ENCODE measurements at regions not wholly inside any gene's neighbourhood (a gene's known extent, or its start where the extent isn't known, plus 50 kb on each side); places are given as distances from the start of the nearest gene placed in this dataset.

DNA sequence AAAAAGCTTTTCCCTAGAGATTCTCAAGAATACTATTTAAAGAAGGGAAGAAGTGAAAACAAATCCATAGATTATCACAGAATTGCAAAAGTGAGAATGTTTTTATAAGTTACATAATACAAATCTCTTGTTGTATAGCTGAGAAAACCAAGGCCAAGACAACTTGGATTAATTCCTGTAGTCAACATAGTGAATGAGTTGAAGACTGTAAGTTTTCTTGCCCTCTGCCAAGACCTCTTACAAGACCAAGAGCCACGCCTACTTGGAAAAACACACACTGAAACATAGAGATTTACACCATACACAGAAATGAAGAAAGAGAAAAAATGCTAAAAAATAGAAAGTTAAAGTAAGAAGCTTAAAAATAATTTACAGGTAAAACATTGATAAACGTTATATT is 2024.0 kb downstream of the PCDH7 start:
- Histone ChIP-seq H3K36me3 (ENCODE audit: control insufficient read depth, insufficient read depth, low read length) (no peaks in the 10 kb centered on the region), H3K4me3 (ENCODE audit: extremely low read depth, insufficient read depth, low read length, poor library complexity, severe bottlenecking) (no peak overlapping the region), H3K9me3 (ENCODE audit: control insufficient read depth, low read length) (no peaks in the 10 kb centered on the region), H3K4me1 (ENCODE audit: control insufficient read depth, insufficient read depth, low read length, poor library complexity, severe bottlenecking) (no peaks in the 10 kb centered on the region), H3K27ac (ENCODE audit: low read depth, low read length, severe bottlenecking) (no peak overlapping the region)
- no CpG with 5 or more reads among the region's 2 CpGs for WGBS, 2 experiments (ENCODE audit: insufficient coverage in 2 of 2)

DNA sequence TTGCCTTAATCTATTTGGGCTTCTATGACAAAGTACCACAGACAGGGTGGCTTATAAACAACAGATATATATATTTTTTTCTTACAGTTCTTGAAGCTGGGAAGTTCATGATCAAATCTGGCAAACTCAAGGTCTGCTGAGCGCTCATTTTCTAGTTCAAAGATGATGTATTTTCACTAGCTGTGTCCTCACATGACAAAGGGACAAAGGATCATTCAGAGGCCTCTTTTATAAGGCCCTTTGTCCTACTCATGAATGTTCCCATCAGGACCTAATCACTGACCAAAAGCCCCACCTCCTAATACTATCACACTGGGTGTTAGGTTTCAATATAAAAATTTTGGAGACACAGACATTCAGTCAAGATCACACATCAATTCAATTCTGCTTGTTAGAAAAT is 2025.2 kb downstream of the PCDH7 start:
- 86 to 100% methylated on average over 1 of the region's 1 CpG for WGBS, 2 experiments (ENCODE audit: insufficient coverage in 2 of 2)
- Histone ChIP-seq H3K4me3 (ENCODE audit: extremely low read depth, insufficient read depth, low read length, poor library complexity, severe bottlenecking) (no peak overlapping the region), H3K4me1 (ENCODE audit: control insufficient read depth, insufficient read depth, low read length, poor library complexity, severe bottlenecking) (no peaks in the 10 kb centered on the region), H3K27ac (ENCODE audit: low read depth, low read length, severe bottlenecking) (no peak overlapping the region), H3K36me3 (ENCODE audit: control insufficient read depth, insufficient read depth, low read length) (no peaks in the 10 kb centered on the region), H3K9me3 (ENCODE audit: control insufficient read depth, low read length) (no peaks in the 10 kb centered on the region)

DNA sequence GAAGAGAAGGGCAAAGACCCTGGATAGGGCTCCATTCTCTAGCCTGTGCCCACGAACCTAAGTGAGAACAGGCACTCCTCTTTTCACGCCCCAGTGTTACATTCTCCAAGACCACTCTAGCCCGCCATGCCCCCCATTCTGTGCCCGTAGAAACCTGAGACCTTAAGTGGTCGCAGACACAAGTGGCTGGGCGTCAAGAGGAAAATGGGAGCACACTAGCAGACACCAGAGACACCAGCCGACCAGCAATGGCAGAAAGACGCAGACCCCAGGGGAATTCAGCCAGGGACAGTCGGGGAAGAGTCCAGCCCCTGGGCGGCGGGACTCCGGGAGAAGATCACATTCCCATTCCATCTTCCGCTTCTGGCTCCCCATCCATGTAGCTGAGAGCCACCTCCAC is 2027.9 kb downstream of the PCDH7 start:
- Histone ChIP-seq H3K9me3 (ENCODE audit: control insufficient read depth, low read length) (no peaks in the 10 kb centered on the region), H3K36me3 (ENCODE audit: control insufficient read depth, insufficient read depth, low read length) (no peaks in the 10 kb centered on the region), H3K27ac (ENCODE audit: low read depth, low read length, severe bottlenecking) (no peak overlapping the region), H3K4me1 (ENCODE audit: control insufficient read depth, insufficient read depth, low read length, poor library complexity, severe bottlenecking) (no peaks in the 10 kb centered on the region), H3K4me3 (ENCODE audit: extremely low read depth, insufficient read depth, low read length, poor library complexity, severe bottlenecking) (no peak overlapping the region)
- WGBS, 2 experiments (ENCODE audit: insufficient coverage in 2 of 2) = 91 to 95% methylated on average over 7 to 13 of the region's 13 CpGs

DNA sequence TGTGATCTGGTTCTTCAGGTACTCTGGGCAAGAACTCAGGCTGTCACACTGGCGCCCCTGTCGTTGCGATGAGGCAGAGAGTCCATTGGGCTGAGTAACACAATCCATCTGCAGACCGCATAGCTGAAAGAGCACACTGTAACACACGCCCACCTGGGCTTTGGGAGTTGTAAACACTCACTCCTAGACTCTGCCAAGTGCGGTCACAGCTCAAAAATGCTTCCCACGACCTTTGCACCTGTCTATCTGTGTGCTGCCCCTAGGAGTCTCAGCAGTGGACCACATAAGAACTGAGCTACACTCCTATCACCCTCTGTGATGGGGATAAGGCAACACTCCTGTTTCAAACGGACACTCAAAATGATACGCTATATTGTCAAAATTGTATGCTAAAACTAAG is 2028.3 kb downstream of the PCDH7 start:
- 86 to 94% methylated on average over 5 to 7 of the region's 9 CpGs for WGBS, 2 experiments (ENCODE audit: insufficient coverage in 2 of 2)
- H3K36me3 ChIP-seq (ENCODE audit: control insufficient read depth, insufficient read depth, low read length) = no peaks in the 10 kb centered on the region

DNA sequence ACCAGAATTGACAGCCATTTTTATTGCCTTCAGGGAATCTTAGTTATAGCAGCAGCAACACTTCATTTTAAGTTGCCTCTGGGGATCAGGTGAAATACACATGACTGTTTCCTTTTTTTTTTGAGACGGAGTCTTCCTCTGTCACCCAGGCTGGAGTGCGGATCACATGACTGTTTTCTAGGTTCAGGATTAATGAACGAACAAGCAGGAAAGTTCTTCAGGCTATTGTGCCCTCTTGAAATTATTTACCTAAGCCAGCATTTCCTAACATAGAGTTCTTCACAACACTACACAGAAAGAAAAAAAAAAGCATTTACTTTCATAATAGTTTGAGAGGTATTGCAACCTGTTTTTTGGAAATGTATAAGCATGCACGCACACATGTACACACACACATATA is 2032.8 kb downstream of the PCDH7 start:
- Histone ChIP-seq H3K4me3 (ENCODE audit: extremely low read depth, insufficient read depth, low read length, poor library complexity, severe bottlenecking) (no peak overlapping the region), H3K36me3 (ENCODE audit: control insufficient read depth, insufficient read depth, low read length) (no peaks in the 10 kb centered on the region), H3K4me1 (ENCODE audit: control insufficient read depth, insufficient read depth, low read length, poor library complexity, severe bottlenecking) (no peaks in the 10 kb centered on the region), H3K27ac (ENCODE audit: low read depth, low read length, severe bottlenecking) (no peak overlapping the region), H3K9me3 (ENCODE audit: control insufficient read depth, low read length) (no peaks in the 10 kb centered on the region)
- WGBS, 2 experiments (ENCODE audit: insufficient coverage in 2 of 2) = 60% methylated on average over 2 of the region's 4 CpGs; no CpG with 5 or more reads in 1 of the 2 experiments

More for the DNA sequence above, 2028.3 kb downstream of the PCDH7 start:
- Histone ChIP-seq H3K4me3 (ENCODE audit: extremely low read depth, insufficient read depth, low read length, poor library complexity, severe bottlenecking) (no peak overlapping the region), H3K4me1 (ENCODE audit: control insufficient read depth, insufficient read depth, low read length, poor library complexity, severe bottlenecking) (no peaks in the 10 kb centered on the region), H3K9me3 (ENCODE audit: control insufficient read depth, low read length) (no peaks in the 10 kb centered on the region), H3K27ac (ENCODE audit: low read depth, low read length, severe bottlenecking) (no peak overlapping the region)

DNA sequence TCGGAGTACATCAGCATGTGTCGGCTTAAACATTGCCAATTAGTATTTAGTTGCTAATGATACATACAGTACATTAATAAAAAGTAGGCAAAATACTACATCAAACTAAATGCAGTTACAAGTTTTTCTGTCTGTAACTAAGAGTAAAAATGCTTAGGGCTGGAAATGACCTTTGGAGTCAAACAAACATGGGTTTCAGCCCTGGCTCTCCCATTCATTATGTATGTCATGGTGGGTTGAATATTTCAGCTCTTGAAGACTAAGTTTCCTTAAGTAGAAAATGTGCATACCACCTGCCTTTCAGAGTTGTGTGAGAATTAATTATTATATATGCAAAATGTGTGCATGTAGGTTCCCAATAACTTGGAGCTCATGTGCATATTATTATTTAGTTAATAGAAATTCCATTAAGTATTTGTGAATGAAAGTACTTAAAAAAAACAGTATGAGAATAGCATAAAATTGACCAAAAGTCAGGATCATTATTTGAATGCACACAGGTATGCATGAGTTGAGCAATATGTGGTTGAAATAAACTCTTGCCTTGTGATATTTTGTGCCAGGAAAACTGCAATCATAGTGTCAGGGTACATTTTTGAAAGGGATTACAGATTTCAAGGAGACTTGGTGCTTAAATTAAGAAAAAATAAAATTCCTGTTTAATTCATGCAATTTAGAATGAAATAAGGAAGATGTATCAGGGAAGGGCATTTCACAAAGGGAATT is 2048.7 kb downstream of the PCDH7 start:
- H3K4me3 ChIP-seq (ENCODE audit: extremely low read depth, insufficient read depth, low read length, poor library complexity, severe bottlenecking) = no peak overlapping the region
- H3K36me3 ChIP-seq (ENCODE audit: control insufficient read depth, insufficient read depth, low read length) = no peaks in the 10 kb centered on the region
- no peaks in the 10 kb centered on the region for H3K9me3 ChIP-seq (ENCODE audit: control insufficient read depth, low read length)
- no CpG with 5 or more reads among the region's 2 CpGs for WGBS, 2 experiments (ENCODE audit: insufficient coverage in 2 of 2)
- no peaks in the 10 kb centered on the region for H3K4me1 ChIP-seq (ENCODE audit: control insufficient read depth, insufficient read depth, low read length, poor library complexity, severe bottlenecking)
- H3K27ac ChIP-seq (ENCODE audit: low read depth, low read length, severe bottlenecking) = no peak overlapping the region

DNA sequence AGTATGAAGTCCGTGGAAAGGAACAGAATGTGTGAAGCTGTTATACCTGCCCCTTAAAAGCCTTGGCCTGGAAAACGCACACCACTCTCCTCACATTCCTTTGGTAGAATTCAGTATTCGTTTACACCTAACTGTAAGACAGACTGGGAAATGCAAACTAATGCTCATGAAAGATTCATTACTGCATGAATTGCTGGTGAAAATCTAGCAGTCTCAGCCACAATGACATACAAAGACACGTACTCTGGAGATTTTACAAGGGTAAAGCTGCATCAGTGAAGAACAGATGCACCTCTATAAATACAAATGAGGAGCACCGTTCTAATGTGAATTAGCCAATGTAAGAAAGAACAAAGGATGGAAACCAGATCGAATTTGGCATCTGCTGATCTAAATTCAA is 2051.3 kb downstream of the PCDH7 start:
- Histone ChIP-seq H3K36me3 (ENCODE audit: control insufficient read depth, insufficient read depth, low read length) (no peaks in the 10 kb centered on the region), H3K9me3 (ENCODE audit: control insufficient read depth, low read length) (no peaks in the 10 kb centered on the region), H3K27ac (ENCODE audit: low read depth, low read length, severe bottlenecking) (no peak overlapping the region), H3K4me3 (ENCODE audit: extremely low read depth, insufficient read depth, low read length, poor library complexity, severe bottlenecking) (no peak overlapping the region), H3K4me1 (ENCODE audit: control insufficient read depth, insufficient read depth, low read length, poor library complexity, severe bottlenecking) (no peaks in the 10 kb centered on the region)
- WGBS, 2 experiments (ENCODE audit: insufficient coverage in 2 of 2) = 80 to 100% methylated on average over 1 to 4 of the region's 6 CpGs

DNA sequence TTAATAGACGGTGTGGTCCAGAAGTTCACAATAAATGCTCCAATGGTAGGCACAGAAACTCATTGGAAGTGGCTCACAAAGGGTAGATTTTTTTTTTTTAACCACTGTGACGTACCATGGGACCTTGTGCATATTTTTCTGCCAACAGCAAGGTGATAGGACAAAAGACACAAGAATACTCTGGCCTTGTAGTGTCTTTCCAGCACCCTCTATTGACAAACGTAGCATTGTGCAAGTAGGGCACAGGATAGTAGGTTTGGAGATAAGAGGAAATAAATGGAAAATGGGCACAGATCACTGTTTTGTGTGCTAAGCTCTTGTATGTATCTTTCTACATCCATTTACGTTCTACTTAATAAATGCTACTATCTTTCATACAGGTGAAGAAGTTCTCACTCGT is 2054.9 kb downstream of the PCDH7 start:
- Histone ChIP-seq H3K36me3 (ENCODE audit: control insufficient read depth, insufficient read depth, low read length) (no peaks in the 10 kb centered on the region), H3K4me1 (ENCODE audit: control insufficient read depth, insufficient read depth, low read length, poor library complexity, severe bottlenecking) (no peaks in the 10 kb centered on the region), H3K9me3 (ENCODE audit: control insufficient read depth, low read length) (no peaks in the 10 kb centered on the region), H3K4me3 (ENCODE audit: extremely low read depth, insufficient read depth, low read length, poor library complexity, severe bottlenecking) (no peak overlapping the region), H3K27ac (ENCODE audit: low read depth, low read length, severe bottlenecking) (no peak overlapping the region)
- WGBS, 2 experiments (ENCODE audit: insufficient coverage in 2 of 2) = 83 to 93% methylated on average over 1 of the region's 5 CpGs

DNA sequence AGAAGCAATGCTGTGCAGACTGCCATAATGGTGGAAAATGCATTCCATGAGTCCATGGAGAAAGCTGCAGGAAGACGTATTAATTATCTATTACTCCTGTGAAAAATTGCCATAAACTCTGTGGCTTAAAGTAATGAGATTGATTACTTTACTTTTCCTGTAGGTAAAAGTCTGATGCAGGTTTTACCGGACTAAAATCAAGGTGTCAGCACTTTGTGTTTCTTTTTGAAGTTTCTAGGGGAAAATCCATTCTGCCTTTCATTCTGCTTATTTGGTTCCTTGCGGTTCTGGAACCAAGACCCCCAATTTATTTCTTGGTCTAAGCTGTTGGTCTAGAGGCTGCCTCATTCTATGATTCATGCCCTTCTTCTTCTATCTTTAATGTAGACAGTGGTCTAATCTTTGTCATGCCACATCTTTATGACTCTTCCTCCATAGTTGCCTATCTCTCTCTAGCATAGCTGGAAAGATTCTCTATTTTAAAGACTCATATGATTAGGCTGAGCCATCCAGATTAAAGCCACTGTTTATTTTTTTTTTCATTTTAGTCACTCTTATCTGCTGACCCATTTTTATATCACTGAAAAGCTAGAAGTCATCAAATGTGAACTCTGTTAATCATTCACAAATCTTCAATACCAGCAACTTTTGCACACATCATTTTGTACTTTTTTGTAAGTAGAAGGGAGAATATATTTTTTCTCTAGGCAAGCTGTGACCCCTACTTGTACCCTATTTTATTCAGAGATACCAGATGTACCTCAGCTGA is 2056.4 kb downstream of the PCDH7 start:
- no peaks in the 10 kb centered on the region for H3K4me1 ChIP-seq (ENCODE audit: control insufficient read depth, insufficient read depth, low read length, poor library complexity, severe bottlenecking)
- H3K4me3 ChIP-seq (ENCODE audit: extremely low read depth, insufficient read depth, low read length, poor library complexity, severe bottlenecking) = no peak overlapping the region
- no peaks in the 10 kb centered on the region for H3K36me3 ChIP-seq (ENCODE audit: control insufficient read depth, insufficient read depth, low read length)
- no peak overlapping the region for H3K27ac ChIP-seq (ENCODE audit: low read depth, low read length, severe bottlenecking)
- H3K9me3 ChIP-seq (ENCODE audit: control insufficient read depth, low read length) = no peaks in the 10 kb centered on the region
- WGBS, 2 experiments (ENCODE audit: insufficient coverage in 2 of 2) = 80 to 92% methylated on average over 1 to 2 of the region's 3 CpGs

DNA sequence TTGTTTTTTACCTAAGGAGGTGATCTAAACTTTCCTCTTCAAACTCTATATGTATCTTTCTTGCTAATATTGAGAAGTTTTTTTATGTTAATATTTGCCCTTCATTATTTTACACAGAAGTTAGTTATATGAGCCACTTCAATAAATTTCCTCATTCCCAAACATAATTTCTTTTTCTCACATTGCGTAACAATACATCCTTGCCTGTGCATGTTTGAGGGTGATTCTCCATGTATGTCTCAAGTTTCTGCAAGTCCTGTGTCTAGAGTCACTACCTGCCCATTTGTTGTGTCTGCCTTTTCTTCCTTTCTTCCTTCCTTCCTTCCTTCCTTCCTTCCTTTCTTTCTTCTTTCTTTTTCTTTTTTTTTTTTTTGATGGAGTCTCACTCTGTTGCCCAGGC is 2057.9 kb downstream of the PCDH7 start:
- H3K4me3 ChIP-seq (ENCODE audit: extremely low read depth, insufficient read depth, low read length, poor library complexity, severe bottlenecking) = no peak overlapping the region
- H3K9me3 ChIP-seq (ENCODE audit: control insufficient read depth, low read length) = no peaks in the 10 kb centered on the region
- H3K4me1 ChIP-seq (ENCODE audit: control insufficient read depth, insufficient read depth, low read length, poor library complexity, severe bottlenecking) = no peaks in the 10 kb centered on the region
- WGBS, 2 experiments (ENCODE audit: insufficient coverage in 2 of 2) = 80% methylated on average over 1 of the region's 1 CpG; no CpG with 5 or more reads in 1 of the 2 experiments
- no peaks in the 10 kb centered on the region for H3K36me3 ChIP-seq (ENCODE audit: control insufficient read depth, insufficient read depth, low read length)
- H3K27ac ChIP-seq (ENCODE audit: low read depth, low read length, severe bottlenecking) = no peak overlapping the region

DNA sequence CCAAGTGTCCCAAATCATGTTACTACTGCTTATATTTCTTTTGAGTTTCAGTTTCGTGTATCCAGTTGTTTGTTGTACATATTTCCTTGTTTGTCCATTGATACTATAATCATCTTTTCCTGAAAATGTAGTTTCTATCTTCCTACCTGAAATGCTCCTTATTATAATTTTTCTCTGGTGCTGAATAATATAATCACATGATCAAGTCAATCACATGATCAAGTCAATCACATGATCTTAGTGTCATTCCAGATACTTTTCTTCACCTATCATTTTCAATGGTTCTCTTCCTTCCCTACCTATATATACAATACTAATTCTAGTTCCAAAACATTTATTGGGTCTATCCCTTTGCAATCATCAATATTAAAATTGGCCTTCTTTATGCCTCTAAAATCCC is 2058.8 kb downstream of the PCDH7 start:
- no peaks in the 10 kb centered on the region for H3K36me3 ChIP-seq (ENCODE audit: control insufficient read depth, insufficient read depth, low read length)
- H3K9me3 ChIP-seq (ENCODE audit: control insufficient read depth, low read length) = no peaks in the 10 kb centered on the region
- H3K4me1 ChIP-seq (ENCODE audit: control insufficient read depth, insufficient read depth, low read length, poor library complexity, severe bottlenecking) = no peaks in the 10 kb centered on the region
- H3K27ac ChIP-seq (ENCODE audit: low read depth, low read length, severe bottlenecking) = no peak overlapping the region
- no peak overlapping the region for H3K4me3 ChIP-seq (ENCODE audit: extremely low read depth, insufficient read depth, low read length, poor library complexity, severe bottlenecking)
- no CpG with 5 or more reads among the region's 1 CpG for WGBS, 2 experiments (ENCODE audit: insufficient coverage in 2 of 2)

Data from mesodermal cell (in vitro differentiated cells).